ENCODE measurements at regions not wholly inside any gene's neighbourhood (a gene's known extent, or its start where the extent isn't known, plus 50 kb on each side); places are given as distances from the start of the nearest gene placed in this dataset.

DNA sequence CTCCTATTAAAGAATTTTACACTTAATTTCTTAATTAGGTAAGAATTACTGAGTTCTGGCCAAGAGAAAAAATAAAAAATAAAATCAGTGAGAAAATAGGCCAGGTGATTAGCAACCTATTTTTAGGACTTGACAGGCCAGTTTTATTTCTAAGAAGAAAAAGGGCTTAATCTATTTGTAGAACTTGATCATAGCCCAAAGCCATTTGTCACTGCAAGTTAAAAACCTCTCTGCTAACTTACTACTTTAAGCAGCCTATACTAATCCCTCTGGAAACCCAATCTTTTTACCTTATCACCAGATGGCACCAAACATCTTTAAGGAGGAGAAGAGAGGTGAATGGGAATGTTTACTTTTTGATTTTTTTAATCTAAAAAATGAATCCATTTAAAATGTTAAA lies 222.1 kb upstream of the RHOBTB1 start:
- DNase-seq (ENCODE audit: low spot score in 2 of 2): no peak

DNA sequence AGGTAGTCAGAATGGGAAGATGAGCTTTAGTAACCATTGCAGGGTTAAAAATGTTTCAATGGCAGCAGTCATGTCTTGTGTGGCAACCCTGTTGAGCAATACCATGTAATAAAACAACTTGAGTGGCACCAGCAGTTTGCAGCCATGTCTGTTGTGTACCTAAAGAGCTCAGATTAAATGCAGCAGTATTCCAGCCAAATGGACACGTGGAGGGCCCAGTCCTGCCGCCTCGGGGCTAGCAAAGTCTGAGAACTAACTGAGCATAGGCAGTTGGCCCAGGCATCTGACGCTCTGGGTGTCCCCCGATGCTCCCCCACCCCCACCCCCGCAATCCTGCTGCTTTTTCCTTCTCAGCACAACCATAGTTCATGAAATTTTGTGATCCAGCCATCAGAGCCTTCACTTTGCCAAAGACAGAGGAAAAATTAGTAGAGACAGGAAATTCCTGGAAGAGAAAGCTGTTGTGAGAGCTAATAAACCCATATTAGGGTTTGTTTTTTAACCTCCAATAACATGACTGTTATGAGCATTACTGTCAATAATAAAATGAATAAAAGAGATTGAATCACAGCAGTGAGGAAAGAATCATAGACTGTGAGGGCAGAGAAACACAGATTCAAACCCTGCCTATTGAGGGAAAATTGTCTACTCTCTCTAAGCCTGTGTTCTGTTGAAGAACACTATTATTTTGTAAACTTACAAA lies 220.6 kb upstream of the RHOBTB1 start:
- Histone ChIP-seq H3K9me3 (no peaks in the 10 kb centered on the region), H3K36me3 (no peaks in the 10 kb centered on the region), H3K27ac (peak overlapping the region; percentile 64 to 79), H3K27me3 (no peaks in the 10 kb centered on the region), H3K4me1 (no peaks in the 10 kb centered on the region), H3K4me3 (peak overlapping the region in 1 of 3 donors; percentile 34)
- intact Hi-C loops (cut with DNase I; ENCODE audit: low total_unique reads): no loop called here
- DNase-seq (ENCODE audit: low spot score in 2 of 2): peak; percentile 47 to 59
- TF ChIP-seq POLR2AphosphoS5 (IDR thresholded peaks at IDR 0.05): peak in 1 of 3 donors; percentile 69
- no peak for TF ChIP-seq POLR2A (IDR thresholded peaks at IDR 0.05)
- TF ChIP-seq, protein P1, sequence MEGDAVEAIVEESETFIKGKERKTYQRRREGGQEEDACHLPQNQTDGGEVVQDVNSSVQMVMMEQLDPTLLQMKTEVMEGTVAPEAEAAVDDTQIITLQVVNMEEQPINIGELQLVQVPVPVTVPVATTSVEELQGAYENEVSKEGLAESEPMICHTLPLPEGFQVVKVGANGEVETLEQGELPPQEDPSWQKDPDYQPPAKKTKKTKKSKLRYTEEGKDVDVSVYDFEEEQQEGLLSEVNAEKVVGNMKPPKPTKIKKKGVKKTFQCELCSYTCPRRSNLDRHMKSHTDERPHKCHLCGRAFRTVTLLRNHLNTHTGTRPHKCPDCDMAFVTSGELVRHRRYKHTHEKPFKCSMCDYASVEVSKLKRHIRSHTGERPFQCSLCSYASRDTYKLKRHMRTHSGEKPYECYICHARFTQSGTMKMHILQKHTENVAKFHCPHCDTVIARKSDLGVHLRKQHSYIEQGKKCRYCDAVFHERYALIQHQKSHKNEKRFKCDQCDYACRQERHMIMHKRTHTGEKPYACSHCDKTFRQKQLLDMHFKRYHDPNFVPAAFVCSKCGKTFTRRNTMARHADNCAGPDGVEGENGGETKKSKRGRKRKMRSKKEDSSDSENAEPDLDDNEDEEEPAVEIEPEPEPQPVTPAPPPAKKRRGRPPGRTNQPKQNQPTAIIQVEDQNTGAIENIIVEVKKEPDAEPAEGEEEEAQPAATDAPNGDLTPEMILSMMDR (IDR thresholded peaks at IDR 0.05): no peak

More for the DNA sequence above, 222.1 kb upstream of the RHOBTB1 start:
- Histone ChIP-seq H3K4me1 (no peaks in the 10 kb centered on the region), H3K27ac (no peak overlapping the region), H3K4me3 (no peak overlapping the region), H3K36me3 (no peaks in the 10 kb centered on the region), H3K9me3 (no peaks in the 10 kb centered on the region), H3K27me3 (no peaks in the 10 kb centered on the region)
- intact Hi-C loops (cut with DNase I; ENCODE audit: low total_unique reads): no loop called here
- TF ChIP-seq, protein P1 (IDR thresholded peaks at IDR 0.05): no peak
- TF ChIP-seq POLR2A (IDR thresholded peaks at IDR 0.05) (no peak), POLR2AphosphoS5 (IDR thresholded peaks at IDR 0.05) (no peak)

DNA sequence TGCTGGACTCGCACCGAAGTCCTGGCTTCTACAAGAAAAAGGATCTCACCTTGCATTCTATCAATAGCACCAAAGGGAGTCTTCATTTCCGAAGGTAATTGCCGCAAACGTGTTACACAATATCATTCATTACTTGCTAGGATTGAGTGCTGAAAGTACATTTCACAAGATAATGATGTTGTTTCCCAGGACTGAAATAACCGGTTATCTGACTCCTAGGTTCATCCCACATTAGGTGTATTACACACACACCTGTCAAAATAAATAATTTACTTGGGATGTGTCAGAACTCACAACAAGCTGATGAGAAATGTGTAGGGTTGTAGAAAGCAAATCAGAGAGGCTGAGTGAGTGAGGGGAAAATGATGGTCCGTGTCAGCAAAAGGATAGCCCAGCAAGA lies 219.4 kb upstream of the RHOBTB1 start:
- no peaks in the 10 kb centered on the region for H3K36me3 ChIP-seq
- no peaks in the 10 kb centered on the region for H3K27me3 ChIP-seq
- TF ChIP-seq POLR2A (IDR thresholded peaks at IDR 0.05): no peak
- TF ChIP-seq, protein P1 (IDR thresholded peaks at IDR 0.05): no peak
- no peak for TF ChIP-seq POLR2AphosphoS5 (IDR thresholded peaks at IDR 0.05)
- no peaks in the 10 kb centered on the region for H3K9me3 ChIP-seq
- DNase-seq (ENCODE audit: low spot score in 2 of 2): no peak
- H3K4me3 ChIP-seq: no peak overlapping the region
- H3K4me1 ChIP-seq: no peaks in the 10 kb centered on the region
- intact Hi-C loops (cut with DNase I; ENCODE audit: low total_unique reads): no loop called here
- no peak overlapping the region for H3K27ac ChIP-seq

DNA sequence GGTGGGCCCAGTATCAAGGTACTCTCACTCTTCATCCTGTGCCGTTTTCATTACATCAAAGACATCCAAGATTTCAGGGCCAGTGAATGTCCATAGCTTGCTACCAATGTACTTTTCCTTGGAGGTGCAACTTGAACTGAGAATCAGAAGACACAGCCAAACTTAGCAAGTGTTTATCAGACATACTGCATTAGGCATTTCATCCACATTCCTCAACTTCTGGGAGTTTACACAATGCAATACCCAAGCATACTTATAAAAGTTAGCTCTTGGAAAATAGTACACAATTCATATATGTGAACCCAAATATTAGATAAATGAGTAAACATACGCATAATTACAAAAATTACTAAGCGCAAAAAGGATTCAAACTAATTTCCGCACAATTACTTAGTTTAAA lies 216.3 kb upstream of the RHOBTB1 start:
- no peaks in the 10 kb centered on the region for H3K9me3 ChIP-seq
- H3K4me3 ChIP-seq: no peak overlapping the region
- H3K4me1 ChIP-seq: peaks cover 0 to 3% of the 10 kb centered on the region in 2 donors
- no peaks in the 10 kb centered on the region for H3K27me3 ChIP-seq
- no peak overlapping the region for H3K27ac ChIP-seq
- no peak for DNase-seq (ENCODE audit: low spot score in 2 of 2)
- intact Hi-C loops (cut with DNase I; ENCODE audit: low total_unique reads): no loop called here
- H3K36me3 ChIP-seq: no peaks in the 10 kb centered on the region
- TF ChIP-seq POLR2AphosphoS5 (IDR thresholded peaks at IDR 0.05) (no peak), POLR2A (IDR thresholded peaks at IDR 0.05) (no peak)
- TF ChIP-seq, protein P1 (IDR thresholded peaks at IDR 0.05): no peak

DNA sequence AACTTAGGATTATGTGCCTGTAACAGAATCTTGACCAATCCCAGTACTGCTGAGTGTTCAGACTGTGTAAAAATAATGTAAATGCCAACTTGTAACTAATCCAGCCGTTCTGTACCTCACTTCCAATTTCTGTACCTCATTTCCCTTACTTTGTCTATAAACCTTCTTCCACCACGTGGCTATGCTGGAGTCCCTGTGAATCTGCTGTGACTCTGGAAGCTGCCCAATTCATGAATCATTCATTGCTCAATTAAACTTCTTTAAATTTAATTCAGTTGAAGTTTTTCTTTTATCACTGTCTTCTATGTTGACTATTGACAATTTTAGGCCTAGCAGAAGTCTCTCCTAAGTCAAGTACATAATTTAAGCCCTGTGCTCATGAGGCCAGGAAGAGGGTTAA lies 215.3 kb upstream of the RHOBTB1 start:
- H3K4me3 ChIP-seq: no peak overlapping the region
- DNase-seq (ENCODE audit: low spot score in 2 of 2): no peak
- no peak overlapping the region for H3K27ac ChIP-seq
- no peaks in the 10 kb centered on the region for H3K9me3 ChIP-seq
- no peak for TF ChIP-seq POLR2AphosphoS5 (IDR thresholded peaks at IDR 0.05)
- TF ChIP-seq, protein P1 (IDR thresholded peaks at IDR 0.05): no peak
- no peak for TF ChIP-seq POLR2A (IDR thresholded peaks at IDR 0.05)
- peaks cover 0 to 3% of the 10 kb centered on the region in 2 donors for H3K4me1 ChIP-seq
- H3K27me3 ChIP-seq: no peaks in the 10 kb centered on the region
- no peaks in the 10 kb centered on the region for H3K36me3 ChIP-seq
- intact Hi-C loops (cut with DNase I; ENCODE audit: low total_unique reads): no loop called here

Data from breast epithelium (tissue), 4 donors.